SK-MEL-5 (cell line): ENCODE measurements at regions not wholly inside any gene's neighbourhood (a gene's known extent, or its start where the extent isn't known, plus 50 kb on each side); places are given as distances from the start of the nearest gene placed in this dataset.

Experiments used
- DNase-seq: peaks from one replicate; pipeline ENCODE4 v3.0.0-alpha.2; 2016; ENCODE audit warnings: low read depth, low spot score
- in situ Hi-C: cut with HindIII; loops from 2 replicates; pipeline ENCODE4 v1.10.0; 2016; ENCODE audit warnings: low sequenced_read_pairs, high pct_unique_total_duplicates, low pct_unique_long_range_greater_than_20kb

DNA sequence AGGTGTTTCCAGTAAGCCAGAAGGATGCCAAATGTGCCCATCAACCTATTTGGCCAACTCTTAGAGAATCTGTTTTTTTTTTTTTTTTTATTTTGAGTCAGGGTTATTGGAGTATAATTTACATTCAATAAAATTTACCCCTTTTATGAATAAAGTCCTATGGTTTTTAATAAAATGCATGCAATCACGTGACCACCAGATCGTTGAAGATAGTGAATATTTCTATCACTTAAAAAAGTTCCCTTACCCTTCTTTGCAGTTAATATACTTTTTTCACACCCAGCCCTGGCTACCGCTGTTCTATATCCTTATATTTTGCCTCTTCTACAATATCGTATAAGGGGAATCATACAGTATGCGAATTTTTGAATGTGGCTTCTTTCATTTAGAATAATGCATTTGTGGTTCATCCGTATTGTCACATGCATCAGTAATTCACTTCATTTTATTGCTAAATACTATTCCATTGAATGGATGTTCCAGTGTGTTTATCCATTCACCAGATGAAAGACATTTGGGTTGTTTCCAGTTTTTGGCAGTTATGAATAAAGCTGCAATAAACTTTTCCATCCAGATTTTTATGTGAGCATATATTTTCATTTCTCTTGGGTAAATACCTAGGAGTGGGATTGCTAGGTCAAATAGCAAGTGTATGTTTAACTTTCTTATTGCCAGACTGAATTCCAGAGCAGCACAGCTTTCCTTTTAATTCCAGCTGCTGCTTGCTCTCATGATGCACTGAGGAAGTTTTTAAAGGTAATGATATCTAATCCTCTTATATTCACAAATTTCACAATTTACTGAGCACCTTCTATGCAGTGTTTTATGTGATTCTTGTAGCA, 156.3 kb upstream of the NT5C1B start:
- in situ Hi-C loops = no loop called here
- DNase-seq = no peak

DNA sequence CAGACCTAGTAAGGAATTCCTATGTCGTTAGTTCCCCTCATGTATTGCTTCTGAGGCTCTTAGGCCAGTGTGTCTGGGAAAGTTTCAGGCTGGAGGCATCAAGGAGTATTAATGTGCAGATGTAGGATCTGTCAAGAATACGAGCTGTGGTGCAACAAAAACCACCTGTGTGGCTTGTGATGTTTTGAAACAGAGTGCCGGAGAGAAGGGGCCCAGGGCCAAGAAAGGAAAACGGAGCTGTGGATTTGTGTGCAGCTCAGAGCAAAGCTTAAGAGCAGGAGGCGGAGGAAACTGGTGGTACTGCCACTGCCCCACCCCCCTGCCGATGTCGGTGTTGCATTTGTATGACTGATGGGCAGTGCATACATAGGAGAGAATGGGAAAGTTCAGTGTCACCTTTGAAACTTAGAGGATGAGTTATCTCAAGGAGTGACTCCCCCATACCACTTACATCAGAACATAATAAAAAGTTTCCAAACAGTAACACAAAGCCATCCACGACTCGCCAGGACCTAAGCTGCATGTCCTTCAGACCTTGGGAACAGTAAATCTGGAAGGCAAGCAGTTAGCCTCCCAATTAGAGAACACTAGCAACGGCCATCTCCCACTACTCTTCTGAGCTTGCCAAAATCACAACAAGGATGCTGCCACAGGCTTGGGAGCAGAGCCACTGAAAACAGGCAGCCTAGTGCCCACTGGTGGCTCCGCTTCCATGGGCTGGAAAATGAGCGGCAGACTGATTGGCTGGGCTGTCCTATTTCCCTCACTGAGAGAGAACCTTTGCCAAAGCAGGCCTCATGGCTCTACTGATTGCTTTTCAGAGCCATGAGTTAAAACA, 152.7 kb upstream of the NT5C1B start:
- DNase-seq = peak; percentile 27
- in situ Hi-C loops = no loop called here

DNA sequence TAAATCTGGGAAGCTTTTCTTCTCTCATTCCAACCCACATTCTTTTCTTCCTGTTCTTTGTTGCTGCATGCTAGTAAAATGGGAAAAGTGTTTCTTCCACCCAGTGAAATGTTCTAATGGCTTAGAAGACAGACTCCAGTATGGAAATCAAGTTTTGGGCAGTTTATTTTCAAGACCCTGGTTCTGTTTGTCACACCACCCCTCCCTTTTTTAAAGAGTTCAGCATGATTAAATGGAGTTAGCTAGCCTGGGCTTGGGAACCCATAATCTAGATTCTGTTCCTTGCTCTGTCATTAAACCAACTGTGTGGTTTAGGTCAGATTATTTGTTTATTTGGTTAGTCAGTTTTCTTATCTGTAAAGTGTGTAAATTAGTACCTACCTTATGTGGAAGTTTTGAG, 151.8 kb upstream of the NT5C1B start:
- in situ Hi-C loops = no loop called here
- DNase-seq = no peak

DNA sequence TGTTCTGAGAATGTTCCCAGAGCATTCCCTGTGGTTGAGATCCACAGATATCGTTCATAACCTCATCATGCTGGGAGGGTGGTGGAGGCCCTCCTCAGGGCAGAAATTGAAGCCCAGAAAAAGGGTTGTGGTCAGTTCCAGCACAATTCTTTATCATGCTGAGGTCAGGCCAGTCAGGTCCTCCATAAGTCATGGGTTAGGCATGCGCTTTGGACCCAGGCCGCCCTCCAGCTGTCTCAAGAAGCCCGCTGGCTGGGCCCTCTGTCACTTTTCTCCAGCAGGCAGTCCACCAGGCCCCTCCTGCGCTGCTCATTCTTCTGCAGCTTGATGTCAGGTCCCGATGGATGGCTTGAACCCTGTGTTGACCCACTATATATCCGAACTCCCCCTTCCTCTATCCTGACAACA, 151.1 kb upstream of the NT5C1B start:
- no peak for DNase-seq
- in situ Hi-C loops = no loop called here

DNA sequence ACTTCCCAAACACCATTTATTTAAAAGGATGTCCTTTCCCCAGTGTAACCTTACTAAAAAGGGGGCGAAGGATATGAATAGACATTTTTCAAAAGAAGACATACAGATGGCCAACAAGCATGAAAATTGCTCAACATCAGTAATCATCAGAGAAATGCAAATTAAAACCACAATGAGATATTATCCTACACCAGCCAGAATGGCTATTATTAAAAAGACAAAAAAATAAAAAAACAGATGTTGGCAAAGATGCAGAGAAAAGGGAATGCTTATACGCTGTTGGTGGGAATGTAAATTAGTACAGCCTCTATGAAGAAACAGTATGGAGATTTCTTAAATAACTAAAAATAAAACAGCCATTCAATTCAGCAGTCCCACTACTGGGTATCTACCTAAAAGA, 142.3 kb upstream of the NT5C1B start:
- in situ Hi-C loops = no loop called here
- no peak for DNase-seq

DNA sequence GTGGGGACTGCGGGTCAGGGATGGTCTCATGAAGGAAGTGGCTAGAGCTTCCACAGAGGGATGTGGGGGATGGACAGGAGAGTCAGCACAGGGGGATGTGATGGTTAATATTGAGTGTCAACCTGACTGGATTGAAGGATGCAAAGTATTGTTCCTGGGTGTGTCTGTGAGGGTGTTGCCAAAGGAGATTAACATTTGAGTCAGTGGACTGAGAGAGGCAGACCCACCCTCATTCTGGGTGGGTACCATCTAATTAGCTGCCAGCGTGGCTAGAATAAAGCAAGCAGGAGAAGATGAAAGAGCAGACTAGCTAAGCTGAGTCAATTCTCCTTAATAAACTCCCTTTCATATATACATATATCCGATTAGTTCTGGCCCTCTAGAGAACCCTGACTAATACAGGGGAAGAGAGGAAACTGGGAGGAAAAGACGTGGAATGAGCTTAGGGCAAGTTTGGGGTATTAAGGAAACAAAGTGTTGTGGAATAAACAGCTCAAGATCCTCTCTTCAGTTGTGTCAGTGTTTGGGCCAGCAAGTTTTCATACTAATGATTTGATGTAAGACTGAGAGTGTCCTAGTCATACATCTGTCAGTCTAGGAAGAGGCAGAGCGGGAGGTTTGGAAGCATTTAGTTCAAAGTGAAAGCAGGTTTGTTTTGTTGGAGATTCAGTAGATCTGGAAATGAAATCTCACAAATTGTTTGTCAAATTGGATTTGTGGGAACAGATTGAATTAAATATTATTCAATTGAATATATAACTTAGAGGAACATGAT, 135.2 kb upstream of the NT5C1B start:
- no peak for DNase-seq
- in situ Hi-C loops = no loop called here

DNA sequence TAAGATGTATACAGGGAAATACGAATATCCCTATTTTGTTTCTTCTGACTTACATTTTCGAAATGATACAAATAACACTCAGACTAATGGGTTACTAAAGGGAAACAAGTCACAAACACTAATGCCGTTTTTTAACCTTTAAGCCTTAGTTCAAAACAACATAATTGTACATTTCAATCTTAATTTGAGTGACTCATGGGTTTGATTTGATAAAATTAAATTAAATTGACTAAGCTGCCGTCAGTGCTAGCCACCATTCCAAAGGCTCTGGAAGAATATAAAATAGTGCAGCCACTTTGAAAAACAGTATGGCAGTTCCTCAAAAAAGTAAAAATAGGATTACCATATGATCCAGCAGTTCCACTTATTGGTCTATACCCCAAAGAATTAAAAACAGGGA, 133.8 kb upstream of the NT5C1B start:
- in situ Hi-C loops = no loop called here
- DNase-seq = no peak

DNA sequence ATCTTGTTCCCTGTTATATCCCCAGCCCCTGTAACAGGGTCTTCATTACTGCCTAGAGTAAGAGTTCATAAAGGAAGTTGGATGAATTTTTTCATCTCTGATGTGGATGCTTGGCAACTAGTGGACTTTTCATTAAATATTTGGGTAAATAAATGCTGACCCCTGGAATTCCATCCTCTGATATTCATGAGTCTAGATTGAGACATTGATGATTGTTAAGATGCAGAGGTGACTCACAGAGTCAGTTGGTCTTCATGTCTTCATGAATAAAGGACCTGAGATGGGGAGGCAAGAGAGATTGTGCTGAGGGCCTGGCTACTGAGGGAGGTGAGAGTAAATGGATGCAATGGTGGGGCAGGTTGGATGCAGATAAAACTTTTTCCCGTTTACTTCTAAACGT, 132.7 kb upstream of the NT5C1B start:
- in situ Hi-C loops = no loop called here
- DNase-seq = no peak

DNA sequence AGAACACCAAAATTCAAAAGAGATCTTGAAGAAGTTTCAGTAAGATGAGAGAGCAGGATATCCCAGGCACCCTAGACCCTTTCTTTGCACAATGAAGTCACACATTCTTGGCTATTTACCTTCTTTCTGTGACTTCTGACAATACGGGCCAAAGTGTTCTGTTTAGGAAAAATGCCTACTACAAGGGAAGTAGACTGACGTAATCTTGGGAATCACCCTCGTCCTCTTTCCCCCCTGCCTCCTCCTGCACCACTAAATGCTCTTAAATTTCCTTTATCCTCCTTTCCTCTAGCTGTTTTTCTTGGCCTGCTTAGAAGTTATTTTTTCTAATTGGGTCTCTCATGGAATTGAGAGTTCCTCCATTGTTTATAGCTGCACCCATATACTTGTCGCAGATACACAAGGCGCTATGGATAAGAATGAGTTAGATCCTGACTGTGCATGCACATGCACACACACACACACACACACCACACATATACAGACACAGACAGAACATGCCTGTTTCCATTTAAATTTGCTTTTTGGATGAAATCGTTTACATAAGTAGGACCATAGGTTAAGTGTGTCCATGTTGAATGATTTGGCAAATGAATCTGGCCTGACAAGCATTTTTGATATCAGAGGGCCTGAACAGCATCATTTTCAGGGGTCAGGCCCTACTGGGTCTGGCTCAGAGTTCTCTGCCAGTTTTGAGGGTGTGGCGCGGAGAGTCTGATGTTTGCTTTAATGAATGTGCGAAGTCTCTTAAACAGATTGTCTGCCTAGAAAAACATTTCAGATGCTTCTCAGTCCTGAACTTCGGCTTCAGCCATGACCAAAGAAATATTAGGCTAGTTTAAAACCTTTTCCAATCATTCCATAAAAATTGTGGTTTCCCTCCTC, 131.9 kb upstream of the NT5C1B start:
- DNase-seq = no peak
- in situ Hi-C loops = no loop called here

DNA sequence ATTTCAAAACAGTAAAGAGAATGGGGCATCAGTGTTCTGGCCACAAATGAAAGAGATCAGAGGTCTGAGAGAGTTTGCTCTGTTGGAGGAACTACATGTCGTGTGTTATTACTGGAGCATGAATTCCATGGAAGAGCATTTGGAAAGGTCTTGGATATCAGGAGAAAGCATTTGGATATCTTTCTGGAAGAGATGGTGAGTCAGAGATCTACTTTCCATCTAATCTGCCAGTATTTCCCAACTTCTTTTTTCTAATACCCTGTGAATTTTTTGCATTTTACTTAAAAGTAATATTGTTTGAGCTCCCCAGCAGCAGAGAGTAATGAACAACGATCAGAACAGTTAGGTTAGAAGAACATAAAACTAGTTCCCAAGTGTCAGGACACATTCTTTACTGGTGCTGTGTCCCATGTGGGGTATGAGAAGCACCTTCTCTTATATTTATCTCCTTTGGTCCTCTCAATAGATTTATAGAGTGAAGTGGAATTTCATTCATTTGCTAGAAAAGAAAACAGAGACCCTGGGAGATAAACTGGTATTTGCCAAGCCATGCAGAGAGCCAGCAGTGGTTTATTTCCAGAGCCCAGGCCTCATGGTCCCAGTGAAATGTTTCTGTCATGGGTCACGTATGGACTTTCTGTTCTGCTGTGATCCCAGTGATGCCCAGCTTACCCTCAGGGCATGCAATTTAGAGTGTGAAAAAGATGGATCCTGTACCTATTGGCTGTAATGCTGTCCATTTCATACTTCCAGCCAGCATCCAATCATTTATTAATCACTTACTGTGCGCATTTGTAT, 130.8 kb upstream of the NT5C1B start:
- in situ Hi-C loops = no loop called here
- DNase-seq = no peak

DNA sequence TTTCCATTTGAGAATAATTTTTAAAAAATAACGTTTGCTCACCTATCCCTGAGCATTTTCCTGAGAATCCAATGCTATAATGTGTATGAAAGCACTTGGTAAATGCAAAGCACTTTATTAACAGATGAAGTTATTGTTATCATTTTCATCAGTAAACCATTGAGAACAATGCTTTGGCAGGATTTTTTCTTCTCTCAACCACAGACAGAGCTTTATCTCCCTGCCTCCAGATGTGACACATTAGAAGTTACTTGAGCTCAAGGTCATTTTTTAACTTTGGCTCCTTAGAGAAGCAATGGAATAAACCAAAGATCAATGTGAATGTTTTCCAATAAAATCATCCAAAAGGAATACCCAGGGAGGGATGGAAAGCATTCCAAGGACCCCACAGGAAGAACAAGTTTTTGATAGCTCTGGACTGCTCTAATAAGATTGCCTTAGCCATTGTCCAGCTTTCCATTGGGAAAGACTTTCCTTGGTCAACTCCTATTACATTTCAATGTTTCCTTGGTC, 118.9 kb upstream of the NT5C1B start:
- no peak for DNase-seq
- in situ Hi-C loops = no loop called here

DNA sequence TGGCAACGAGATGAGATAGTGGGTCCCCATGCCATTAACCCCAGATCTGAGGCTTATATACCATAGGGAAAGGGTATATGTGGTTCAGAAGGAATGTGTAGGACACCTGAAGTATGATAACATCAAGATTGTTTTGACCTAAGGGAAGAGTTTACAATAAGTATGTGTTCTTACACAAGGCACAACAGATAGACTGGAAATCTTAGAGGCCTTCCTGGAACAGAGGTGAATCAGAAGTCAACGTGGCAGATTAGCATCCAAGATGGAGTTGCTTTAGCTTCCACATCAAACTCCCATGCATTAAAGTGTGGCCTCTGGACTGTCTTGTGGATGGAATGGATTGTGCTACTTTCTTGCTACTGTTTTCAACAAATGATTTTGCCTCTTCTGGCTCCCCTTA, 116.6 kb upstream of the NT5C1B start:
- no peak for DNase-seq
- in situ Hi-C loops = no loop called here

DNA sequence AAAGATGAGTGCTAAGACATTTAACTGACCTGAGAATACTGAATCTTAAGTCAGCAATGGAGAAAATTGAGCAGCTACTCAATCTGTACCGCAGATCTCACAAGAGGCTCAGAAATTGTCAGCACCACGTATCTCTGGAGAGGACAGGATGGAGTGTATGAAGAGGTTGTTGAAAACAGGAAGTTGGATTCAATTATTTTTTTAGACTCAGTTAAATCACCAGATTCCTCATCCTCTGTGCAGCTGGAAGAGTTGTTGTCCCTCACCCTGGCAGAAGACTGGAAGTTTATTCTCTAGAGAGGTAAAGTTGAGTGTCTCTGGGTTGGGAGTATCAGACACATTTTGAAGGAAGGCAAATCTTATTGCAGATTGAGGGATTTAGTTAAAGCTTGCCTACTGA, 114.9 kb upstream of the NT5C1B start:
- no peak for DNase-seq
- in situ Hi-C loops = no loop called here

DNA sequence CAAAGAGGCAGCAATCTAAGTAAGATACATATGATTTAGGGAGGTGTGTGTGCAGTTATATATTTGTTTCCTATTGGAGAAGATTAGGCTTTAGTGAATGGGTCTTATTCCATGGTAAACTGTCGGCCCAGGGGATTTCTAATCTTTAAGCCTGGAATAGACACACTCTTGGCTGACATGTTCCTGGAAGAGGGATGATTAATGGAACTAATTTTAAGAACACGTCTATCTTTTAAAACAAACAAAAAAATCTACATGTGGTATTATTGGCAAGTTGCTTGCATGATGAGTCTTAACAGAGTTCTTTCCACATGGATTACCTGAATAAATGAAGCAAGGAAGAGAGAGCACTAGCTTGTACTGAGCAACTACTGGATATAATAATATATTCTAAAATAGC, 114.2 kb upstream of the NT5C1B start:
- no peak for DNase-seq
- in situ Hi-C loops = no loop called here

DNA sequence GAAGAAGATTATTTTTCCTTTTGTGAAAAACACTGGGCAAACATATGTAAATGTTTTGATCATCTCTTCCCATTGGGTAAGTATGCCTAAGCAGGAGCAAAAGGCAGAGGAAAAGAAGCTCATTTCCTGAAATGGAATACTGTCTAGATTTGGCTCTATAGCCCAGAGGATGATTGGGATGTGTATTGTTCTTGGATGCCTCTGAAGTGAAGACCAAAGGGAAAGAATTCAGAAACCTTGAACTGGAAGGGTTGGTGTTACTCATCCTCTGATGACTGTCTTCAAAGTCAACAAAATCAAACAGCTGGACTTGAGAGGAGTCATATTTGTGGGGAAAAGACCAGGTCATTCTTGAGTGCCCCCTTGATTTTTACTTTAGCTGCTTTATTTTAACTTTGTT, 112.6 kb upstream of the NT5C1B start:
- DNase-seq = no peak
- in situ Hi-C loops = no loop called here

DNA sequence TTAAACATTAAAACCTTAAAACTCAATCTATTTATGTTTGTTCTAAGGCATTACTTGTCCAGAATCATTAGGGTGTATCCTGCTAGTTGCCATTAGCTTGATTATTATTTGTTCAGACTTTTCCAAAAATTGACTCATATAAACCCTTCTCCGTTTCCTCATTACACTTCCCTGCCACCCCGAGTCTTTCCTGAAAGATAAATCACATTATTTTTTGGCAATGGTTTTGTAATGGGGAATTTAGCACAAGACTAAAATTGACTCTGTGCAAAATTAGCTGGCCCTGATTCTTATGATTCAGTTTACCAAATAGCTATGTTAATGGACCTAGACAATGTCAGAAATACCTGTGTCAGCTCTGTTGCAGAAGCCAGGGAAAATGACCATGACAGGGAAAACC, 112.2 kb upstream of the NT5C1B start:
- in situ Hi-C loops = no loop called here
- DNase-seq = no peak

DNA sequence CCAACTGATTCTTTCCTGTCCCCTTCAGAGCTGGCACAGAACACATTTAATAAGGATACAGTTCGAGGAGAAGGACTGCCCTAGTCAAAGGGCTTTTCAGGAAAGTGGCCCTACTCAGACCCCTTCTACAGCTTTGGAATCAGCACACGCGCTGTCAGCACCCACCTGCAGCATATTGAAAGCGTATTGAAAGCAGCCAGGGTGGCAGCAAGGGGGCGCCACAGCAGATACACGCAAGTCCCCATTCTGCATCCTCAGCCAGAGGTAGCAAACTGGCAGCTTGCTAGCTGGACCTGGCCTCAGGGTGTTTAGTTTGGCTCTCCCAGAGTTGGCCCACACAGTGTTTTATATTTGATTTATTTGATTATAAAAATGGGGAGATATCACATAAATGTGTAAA, 101.0 kb upstream of the NT5C1B start:
- DNase-seq = peak; percentile 41
- in situ Hi-C loops = no loop called here
